ENCODE measurements at regions not wholly inside any gene's neighbourhood (a gene's known extent, or its start where the extent isn't known, plus 50 kb on each side); places are given as distances from the start of the nearest gene placed in this dataset.
"Not testable (repeated sequence)": the region's sequence is repeated elsewhere in the genome, so short reads cannot be mapped to it uniquely, and the experiment has no call there.

GRCh38 chr6:141457984-141458383 is 674.7 kb upstream of the GJE1 start:
- not testable (repeated sequence) for H3K4me1 ChIP-seq (ENCODE audit: control insufficient read depth, insufficient read depth, low read length); H3K27me3 ChIP-seq (ENCODE audit: control insufficient read depth, insufficient read depth, low read length); H3K27ac ChIP-seq (ENCODE audit: low read depth, low read length); H3K4me3 ChIP-seq (ENCODE audit: low read depth, low read length); H3K9ac ChIP-seq (ENCODE audit: low read length); H3K36me3 ChIP-seq (ENCODE audit: control insufficient read depth, insufficient read depth, low read length)
- peaks cover 10% of the 10 kb centered on the region; the same call in 1 of the 2 replicates for H3K9me3 ChIP-seq (ENCODE audit: control insufficient read depth, insufficient read depth, low read depth, low read length)

- H3K36me3 ChIP-seq (ENCODE audit: control insufficient read depth, insufficient read depth, low read length) = no peaks in the 10 kb centered on the region
- no peak overlapping the region for H3K4me3 ChIP-seq (ENCODE audit: low read depth, low read length)
- H3K9ac ChIP-seq (ENCODE audit: low read length) = no peak overlapping the region
- H3K4me1 ChIP-seq (ENCODE audit: control insufficient read depth, insufficient read depth, low read length) = peaks cover 14% of the 10 kb centered on the region
- H3K27ac ChIP-seq (ENCODE audit: low read depth, low read length) = peak overlapping the region; percentile 59; the same call in 1 of the 2 replicates
- peaks cover 5% of the 10 kb centered on the region; the same call in 1 of the 2 replicates for H3K9me3 ChIP-seq (ENCODE audit: control insufficient read depth, insufficient read depth, low read depth, low read length)
- no peaks in the 10 kb centered on the region for H3K27me3 ChIP-seq (ENCODE audit: control insufficient read depth, insufficient read depth, low read length)
These were observed 680.4 kb upstream of the GJE1 start for GRCh38 chr6:141452354-141452686.

- H3K27ac ChIP-seq (ENCODE audit: low read depth, low read length) = peak overlapping the region; percentile 59
- peaks cover 5% of the 10 kb centered on the region; the same call in 1 of the 2 replicates for H3K9me3 ChIP-seq (ENCODE audit: control insufficient read depth, insufficient read depth, low read depth, low read length)
- H3K9ac ChIP-seq (ENCODE audit: low read length) = no peak overlapping the region
- no peak overlapping the region for H3K4me3 ChIP-seq (ENCODE audit: low read depth, low read length)
- H3K4me1 ChIP-seq (ENCODE audit: control insufficient read depth, insufficient read depth, low read length) = peaks cover 14% of the 10 kb centered on the region
- H3K36me3 ChIP-seq (ENCODE audit: control insufficient read depth, insufficient read depth, low read length) = no peaks in the 10 kb centered on the region
- no peaks in the 10 kb centered on the region for H3K27me3 ChIP-seq (ENCODE audit: control insufficient read depth, insufficient read depth, low read length)
These were observed 681.0 kb upstream of the GJE1 start for GRCh38 chr6:141451511-141452353.

- no peaks in the 10 kb centered on the region for H3K36me3 ChIP-seq (ENCODE audit: control insufficient read depth, insufficient read depth, low read length)
- H3K4me1 ChIP-seq (ENCODE audit: control insufficient read depth, insufficient read depth, low read length) = peaks cover 16% of the 10 kb centered on the region
- peaks cover 5% of the 10 kb centered on the region; the same call in 1 of the 2 replicates for H3K9me3 ChIP-seq (ENCODE audit: control insufficient read depth, insufficient read depth, low read depth, low read length)
- H3K27ac ChIP-seq (ENCODE audit: low read depth, low read length) = peak overlapping the region; percentile 59
- H3K9ac ChIP-seq (ENCODE audit: low read length) = peak overlapping the region; percentile 43
- H3K27me3 ChIP-seq (ENCODE audit: control insufficient read depth, insufficient read depth, low read length) = no peaks in the 10 kb centered on the region
- no peak overlapping the region for H3K4me3 ChIP-seq (ENCODE audit: low read depth, low read length)
These were observed 681.6 kb upstream of the GJE1 start for GRCh38 chr6:141451181-141451510.

- no peak overlapping the region for H3K4me3 ChIP-seq (ENCODE audit: low read depth, low read length)
- H3K9ac ChIP-seq (ENCODE audit: low read length) = no peak overlapping the region
- no peaks in the 10 kb centered on the region for H3K36me3 ChIP-seq (ENCODE audit: control insufficient read depth, insufficient read depth, low read length)
- H3K4me1 ChIP-seq (ENCODE audit: control insufficient read depth, insufficient read depth, low read length) = peaks cover 13% of the 10 kb centered on the region
- H3K9me3 ChIP-seq (ENCODE audit: control insufficient read depth, insufficient read depth, low read depth, low read length) = no peaks in the 10 kb centered on the region
- H3K27me3 ChIP-seq (ENCODE audit: control insufficient read depth, insufficient read depth, low read length) = no peaks in the 10 kb centered on the region
- no peak overlapping the region; the same call in 1 of the 2 replicates for H3K27ac ChIP-seq (ENCODE audit: low read depth, low read length)
These were observed 686.6 kb upstream of the GJE1 start for GRCh38 chr6:141445928-141446628.

- Histone ChIP-seq H3K9ac (ENCODE audit: low read length) (no peak overlapping the region), H3K9me3 (ENCODE audit: control insufficient read depth, insufficient read depth, low read depth, low read length) (peaks cover 5% of the 10 kb centered on the region), H3K4me3 (ENCODE audit: low read depth, low read length) (no peak overlapping the region), H3K36me3 (ENCODE audit: control insufficient read depth, insufficient read depth, low read length) (no peaks in the 10 kb centered on the region), H3K27me3 (ENCODE audit: control insufficient read depth, insufficient read depth, low read length) (no peaks in the 10 kb centered on the region), H3K27ac (ENCODE audit: low read depth, low read length) (no peak overlapping the region), H3K4me1 (ENCODE audit: control insufficient read depth, insufficient read depth, low read length) (peaks cover 5% of the 10 kb centered on the region; the same call in 1 of the 2 replicates)
These were observed 688.9 kb upstream of the GJE1 start for GRCh38 chr6:141443668-141444289.

- Histone ChIP-seq H3K9me3 (ENCODE audit: control insufficient read depth, insufficient read depth, low read depth, low read length) (peaks cover 7% of the 10 kb centered on the region), H3K27ac (ENCODE audit: low read depth, low read length) (no peak overlapping the region), H3K4me1 (ENCODE audit: control insufficient read depth, insufficient read depth, low read length) (peaks cover 5% of the 10 kb centered on the region; the same call in 1 of the 2 replicates), H3K4me3 (ENCODE audit: low read depth, low read length) (no peak overlapping the region), H3K9ac (ENCODE audit: low read length) (no peak overlapping the region), H3K36me3 (ENCODE audit: control insufficient read depth, insufficient read depth, low read length) (no peaks in the 10 kb centered on the region), H3K27me3 (ENCODE audit: control insufficient read depth, insufficient read depth, low read length) (no peaks in the 10 kb centered on the region)
These were observed 689.7 kb upstream of the GJE1 start for GRCh38 chr6:141443032-141443431.

GRCh38 chr6:141439513-141439912 is 693.2 kb upstream of the GJE1 start:
- H3K27me3 ChIP-seq (ENCODE audit: control insufficient read depth, insufficient read depth, low read length) = no peaks in the 10 kb centered on the region
- H3K9me3 ChIP-seq (ENCODE audit: control insufficient read depth, insufficient read depth, low read depth, low read length) = peaks cover 7% of the 10 kb centered on the region
- no peaks in the 10 kb centered on the region for H3K4me1 ChIP-seq (ENCODE audit: control insufficient read depth, insufficient read depth, low read length)

GRCh38 chr6:141437685-141438084 is 695.0 kb upstream of the GJE1 start:
- Histone ChIP-seq H3K9me3 (ENCODE audit: control insufficient read depth, insufficient read depth, low read depth, low read length) (peaks cover 7% of the 10 kb centered on the region), H3K36me3 (ENCODE audit: control insufficient read depth, insufficient read depth, low read length) (no peaks in the 10 kb centered on the region), H3K9ac (ENCODE audit: low read length) (no peak overlapping the region), H3K27ac (ENCODE audit: low read depth, low read length) (no peak overlapping the region), H3K27me3 (ENCODE audit: control insufficient read depth, insufficient read depth, low read length) (no peaks in the 10 kb centered on the region), H3K4me3 (ENCODE audit: low read depth, low read length) (no peak overlapping the region), H3K4me1 (ENCODE audit: control insufficient read depth, insufficient read depth, low read length) (no peaks in the 10 kb centered on the region)

More at GRCh38 chr6:141439513-141439912, 693.2 kb upstream of the GJE1 start:
- H3K27ac ChIP-seq (ENCODE audit: low read depth, low read length) = no peak overlapping the region
- H3K9ac ChIP-seq (ENCODE audit: low read length) = no peak overlapping the region
- no peak overlapping the region for H3K4me3 ChIP-seq (ENCODE audit: low read depth, low read length)
- no peaks in the 10 kb centered on the region for H3K36me3 ChIP-seq (ENCODE audit: control insufficient read depth, insufficient read depth, low read length)

- H3K4me1 ChIP-seq (ENCODE audit: control insufficient read depth, insufficient read depth, low read length) = no peaks in the 10 kb centered on the region
- H3K9me3 ChIP-seq (ENCODE audit: control insufficient read depth, insufficient read depth, low read depth, low read length) = peaks cover 7% of the 10 kb centered on the region
- no peak overlapping the region for H3K4me3 ChIP-seq (ENCODE audit: low read depth, low read length)
- H3K27ac ChIP-seq (ENCODE audit: low read depth, low read length) = no peak overlapping the region
- H3K36me3 ChIP-seq (ENCODE audit: control insufficient read depth, insufficient read depth, low read length) = no peaks in the 10 kb centered on the region
- H3K27me3 ChIP-seq (ENCODE audit: control insufficient read depth, insufficient read depth, low read length) = no peaks in the 10 kb centered on the region
- no peak overlapping the region for H3K9ac ChIP-seq (ENCODE audit: low read length)
These were observed 695.7 kb upstream of the GJE1 start for GRCh38 chr6:141437011-141437410.
